Activated T-cell treated with anti-CD3 and anti-CD28 coated beads, Interleukin-2, amount 50 U/mL, for 4 hours (primary cell): ENCODE measurements at regions not wholly inside any gene's neighbourhood (a gene's known extent, or its start where the extent isn't known, plus 50 kb on each side); places are given as distances from the start of the nearest gene placed in this dataset.
"Not testable (repeated sequence)": the region's sequence is repeated elsewhere in the genome, so short reads cannot be mapped to it uniquely, and the experiment has no call there.

Source experiments
- ATAC-seq, 2 donors: fragments of 200-7000 bp; cut with Tn5 transposase; one replicate each; pipeline ENCODE4 v1.10.0; 2021
- DNase-seq: peaks from one replicate; pipeline ENCODE4 v3.0.0-alpha.2; 2020
- H3K27me3 Mint-ChIP-seq: one replicate; pipeline ENCODE4 v1.8.0; 2021; ENCODE audit warnings: low read depth, mixed read lengths
- H3K36me3 Mint-ChIP-seq: one replicate; pipeline ENCODE4 v1.8.0; 2022; ENCODE audit warnings: mixed read lengths; ENCODE audit not compliant: insufficient read depth
- H3K4me1 Mint-ChIP-seq: one replicate; pipeline ENCODE4 v1.8.0; 2021; ENCODE audit warnings: low read depth, mixed read lengths
- H3K4me3 Mint-ChIP-seq: one replicate; pipeline ENCODE4 v1.8.0; 2021; ENCODE audit warnings: mild to moderate bottlenecking, moderate library complexity, mixed read lengths
- H3K9me3 Mint-ChIP-seq: one replicate; pipeline ENCODE4 v1.8.0; 2021; ENCODE audit warnings: mixed read lengths

- not testable (repeated sequence) for DNase-seq, ATAC-seq, H3K4me3 Mint-ChIP-seq
Measured at GRCh38 chr18:73324187-73324831, 456.5 kb upstream of the NETO1 start.

DNA sequence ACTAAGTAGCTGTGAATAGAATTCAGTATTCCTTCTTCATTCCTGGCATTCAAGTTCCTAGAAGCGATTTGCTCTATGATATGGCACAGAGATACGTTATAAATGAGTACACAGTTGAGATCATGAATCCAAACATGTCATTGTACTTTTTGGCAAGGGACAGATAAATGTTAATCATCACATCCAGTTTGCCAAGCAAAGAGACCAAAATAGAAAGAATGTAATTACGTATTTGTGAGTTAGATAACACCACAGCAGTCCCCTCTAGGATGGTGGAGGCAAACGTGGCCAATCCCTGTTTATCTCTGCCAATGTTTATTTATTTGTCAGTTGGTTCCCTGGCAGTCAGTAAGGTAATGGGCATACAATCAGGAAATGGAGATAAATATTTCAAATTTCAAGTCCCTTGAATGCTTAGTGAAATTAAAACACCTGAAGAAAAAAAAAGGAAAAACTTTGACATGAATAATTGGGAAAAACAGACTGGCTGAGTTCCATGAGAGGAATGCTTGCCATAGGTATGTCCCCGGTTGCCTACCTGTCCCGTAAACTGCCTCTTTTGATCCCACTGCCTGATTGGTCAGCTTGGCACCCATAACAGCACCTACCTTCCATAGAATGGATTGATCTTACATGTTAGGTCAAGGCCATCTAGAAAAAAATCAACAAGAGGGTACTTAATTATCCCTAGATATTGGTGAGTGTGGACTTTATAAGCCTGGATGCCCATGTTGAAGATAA is 451.1 kb upstream of the NETO1 start:
- no peak overlapping the region for H3K4me3 Mint-ChIP-seq
- DNase-seq (no peak), ATAC-seq (no peak)
- H3K27me3 Mint-ChIP-seq = no peaks in the 10 kb centered on the region
- peaks cover 3% of the 10 kb centered on the region for H3K9me3 Mint-ChIP-seq
- H3K4me1 Mint-ChIP-seq = no peaks in the 10 kb centered on the region
- H3K36me3 Mint-ChIP-seq = no peaks in the 10 kb centered on the region

More at GRCh38 chr18:73324187-73324831, 456.5 kb upstream of the NETO1 start:
- not testable (repeated sequence) for H3K9me3 Mint-ChIP-seq, H3K36me3 Mint-ChIP-seq, H3K4me1 Mint-ChIP-seq, H3K27me3 Mint-ChIP-seq

GRCh38 chr18:73316513-73316912 is 448.7 kb upstream of the NETO1 start:
- ATAC-seq (no peak), DNase-seq (no peak)
- H3K4me1 Mint-ChIP-seq = no peaks in the 10 kb centered on the region
- H3K4me3 Mint-ChIP-seq = no peak overlapping the region
- no peaks in the 10 kb centered on the region for H3K9me3 Mint-ChIP-seq
- no peaks in the 10 kb centered on the region for H3K27me3 Mint-ChIP-seq
- H3K36me3 Mint-ChIP-seq = no peaks in the 10 kb centered on the region

DNA sequence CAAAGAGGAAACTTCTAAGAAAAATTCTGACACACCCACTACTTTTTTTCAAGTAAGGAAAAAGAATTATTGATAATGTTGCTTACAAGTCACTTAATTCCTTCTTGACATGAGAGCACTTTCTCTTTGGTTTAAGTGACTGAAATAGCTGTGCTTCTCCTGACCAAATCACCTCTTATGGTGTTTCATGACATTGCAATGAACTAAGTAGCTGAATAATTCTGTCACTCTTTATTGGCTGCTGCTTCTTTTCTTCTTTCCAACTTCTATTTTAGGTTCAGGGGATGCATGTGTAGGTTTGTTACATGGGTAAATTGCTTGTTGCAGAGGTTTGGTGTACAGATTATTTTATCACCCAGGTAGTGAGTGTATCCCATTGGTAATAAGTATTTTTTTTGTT is 447.6 kb upstream of the NETO1 start:
- no peaks in the 10 kb centered on the region for H3K9me3 Mint-ChIP-seq
- no peaks in the 10 kb centered on the region for H3K4me1 Mint-ChIP-seq
- no peaks in the 10 kb centered on the region for H3K27me3 Mint-ChIP-seq
- ATAC-seq (no peak), DNase-seq (no peak)
- H3K4me3 Mint-ChIP-seq = no peak overlapping the region
- no peaks in the 10 kb centered on the region for H3K36me3 Mint-ChIP-seq

DNA sequence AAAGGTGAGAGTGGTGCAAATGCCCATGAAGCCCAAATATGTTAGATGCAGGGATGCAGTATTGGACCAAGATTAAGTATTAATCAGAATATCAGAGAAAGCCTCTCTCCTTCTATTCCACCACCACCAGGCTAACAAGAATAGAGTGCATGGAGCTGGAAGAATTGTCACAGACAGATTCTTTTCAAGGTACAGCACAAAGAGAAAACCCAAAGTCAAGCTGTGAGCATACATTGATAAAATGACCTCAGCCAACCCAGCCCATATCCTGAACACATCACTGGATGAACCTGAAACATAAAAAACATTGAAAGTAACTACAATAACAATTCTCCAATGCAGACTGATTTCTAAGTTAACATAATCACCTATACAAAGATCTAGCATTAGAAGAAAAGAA is 445.7 kb upstream of the NETO1 start:
- Mint-ChIP-seq H3K9me3 (no peaks in the 10 kb centered on the region), H3K36me3 (no peaks in the 10 kb centered on the region), H3K4me3 (no peak overlapping the region), H3K27me3 (no peaks in the 10 kb centered on the region), H3K4me1 (no peaks in the 10 kb centered on the region)
- no peak for ATAC-seq
- no peak for DNase-seq

DNA sequence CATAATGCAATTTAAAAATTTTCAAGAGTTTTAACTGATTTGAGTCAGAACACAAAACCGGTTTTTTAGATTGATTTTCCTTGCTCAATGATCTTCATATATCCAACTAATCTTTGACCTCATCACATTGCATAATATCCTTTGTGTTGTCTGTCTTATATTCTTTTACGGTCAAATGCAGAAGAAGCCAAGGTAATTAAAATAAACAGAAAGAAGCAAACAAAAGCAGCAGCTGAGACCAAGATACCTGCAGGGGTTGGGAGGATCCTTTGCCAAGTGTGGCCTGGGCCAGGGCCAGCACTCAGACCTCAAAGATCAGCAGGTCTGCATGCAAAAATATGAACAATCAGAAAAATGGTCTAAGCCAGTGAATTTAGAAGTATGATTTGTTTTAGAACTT is 428.9 kb upstream of the NETO1 start:
- Mint-ChIP-seq H3K9me3 (peaks cover 13% of the 10 kb centered on the region), H3K4me1 (no peaks in the 10 kb centered on the region), H3K36me3 (no peaks in the 10 kb centered on the region), H3K4me3 (no peak overlapping the region), H3K27me3 (no peaks in the 10 kb centered on the region)
- ATAC-seq (no peak), DNase-seq (no peak)

DNA sequence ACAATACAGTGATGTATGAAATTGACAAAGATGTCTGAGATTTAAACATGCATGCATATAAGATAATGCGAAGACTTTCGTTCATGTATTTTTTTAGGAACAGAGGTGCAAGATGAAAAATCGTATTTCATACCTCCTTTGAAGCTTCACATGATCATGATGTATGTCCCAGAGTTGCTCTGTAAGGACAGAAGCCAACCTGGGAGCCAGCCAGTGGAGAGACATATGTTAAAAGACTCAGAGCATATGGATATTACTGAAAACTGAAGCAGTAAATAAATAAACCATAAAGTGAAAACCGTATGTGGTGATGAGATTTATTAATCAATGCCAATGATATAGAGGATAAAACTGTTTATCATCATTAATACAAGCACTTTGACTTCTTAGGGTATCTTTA is 424.4 kb upstream of the NETO1 start:
- H3K4me1 Mint-ChIP-seq = no peaks in the 10 kb centered on the region
- DNase-seq (no peak), ATAC-seq (no peak)
- H3K4me3 Mint-ChIP-seq = no peak overlapping the region
- peaks cover 11% of the 10 kb centered on the region for H3K9me3 Mint-ChIP-seq
- H3K36me3 Mint-ChIP-seq = no peaks in the 10 kb centered on the region
- no peaks in the 10 kb centered on the region for H3K27me3 Mint-ChIP-seq

DNA sequence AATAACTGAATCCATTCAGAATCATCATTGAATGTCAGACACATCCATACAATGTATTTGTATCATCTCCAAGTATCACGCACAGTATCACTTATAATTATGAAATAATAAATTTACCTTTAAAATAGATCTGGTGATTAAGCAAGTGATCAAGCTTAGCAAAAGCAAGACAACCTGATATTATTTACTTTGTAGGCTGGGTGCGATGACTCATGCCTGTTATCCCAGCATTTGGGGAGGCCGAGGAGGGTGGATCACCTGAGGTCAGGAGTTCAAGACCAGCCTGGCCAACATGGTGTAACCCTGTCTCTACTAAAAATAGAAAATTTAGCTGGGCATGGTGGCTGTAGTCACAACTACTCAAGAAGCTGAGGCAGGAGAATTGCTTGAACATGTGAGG is 421.0 kb upstream of the NETO1 start:
- H3K9me3 Mint-ChIP-seq = peaks cover 8% of the 10 kb centered on the region
- DNase-seq (no peak), ATAC-seq (no peak)
- no peaks in the 10 kb centered on the region for H3K36me3 Mint-ChIP-seq
- H3K4me3 Mint-ChIP-seq = no peak overlapping the region
- no peaks in the 10 kb centered on the region for H3K4me1 Mint-ChIP-seq
- no peaks in the 10 kb centered on the region for H3K27me3 Mint-ChIP-seq

DNA sequence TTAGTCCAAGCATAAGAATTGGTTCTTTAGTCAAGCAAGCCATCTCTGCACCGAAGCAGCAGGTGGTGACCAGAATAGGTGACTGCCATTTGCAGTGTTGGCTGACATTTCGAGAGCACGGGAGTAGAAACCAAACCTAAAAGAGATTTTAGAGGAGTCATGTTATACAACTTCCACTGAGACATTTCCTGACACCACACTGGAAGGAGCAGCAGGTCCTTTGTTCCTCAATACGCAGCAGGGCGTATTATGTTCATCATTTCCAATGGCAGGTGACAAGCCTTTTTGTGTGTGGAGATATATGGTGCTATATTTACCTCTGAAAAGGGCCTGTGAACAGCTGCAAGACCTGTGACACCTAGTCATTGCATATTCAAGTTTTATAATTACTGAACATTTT is 418.8 kb upstream of the NETO1 start:
- Mint-ChIP-seq H3K4me3 (no peak overlapping the region), H3K9me3 (peaks cover 12% of the 10 kb centered on the region), H3K36me3 (no peaks in the 10 kb centered on the region), H3K27me3 (no peaks in the 10 kb centered on the region), H3K4me1 (no peaks in the 10 kb centered on the region)
- ATAC-seq = no peak
- DNase-seq = no peak

DNA sequence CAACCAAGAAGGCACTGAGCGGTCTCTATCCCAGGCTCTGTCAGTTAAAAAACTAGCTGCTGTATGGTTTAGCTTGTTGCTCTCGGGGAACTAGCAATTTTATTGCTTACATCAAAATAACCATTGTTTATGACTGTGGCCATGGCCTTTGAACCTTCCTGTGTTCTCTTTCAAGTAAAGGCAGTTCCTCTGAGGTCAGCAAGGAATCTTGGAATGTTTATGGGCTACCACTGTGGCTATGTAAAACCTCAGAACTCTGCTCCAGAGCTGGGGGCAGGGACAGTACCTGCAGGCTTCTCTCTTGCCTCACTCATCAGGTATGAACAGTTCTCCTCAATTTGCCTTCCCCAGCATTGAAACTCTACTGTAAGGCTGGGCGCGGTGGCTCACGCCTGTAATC is 416.0 kb upstream of the NETO1 start:
- DNase-seq = no peak
- H3K27me3 Mint-ChIP-seq = no peaks in the 10 kb centered on the region
- ATAC-seq = no peak
- H3K36me3 Mint-ChIP-seq = no peaks in the 10 kb centered on the region
- H3K9me3 Mint-ChIP-seq = peaks cover 7% of the 10 kb centered on the region
- H3K4me1 Mint-ChIP-seq = no peaks in the 10 kb centered on the region
- no peak overlapping the region for H3K4me3 Mint-ChIP-seq

DNA sequence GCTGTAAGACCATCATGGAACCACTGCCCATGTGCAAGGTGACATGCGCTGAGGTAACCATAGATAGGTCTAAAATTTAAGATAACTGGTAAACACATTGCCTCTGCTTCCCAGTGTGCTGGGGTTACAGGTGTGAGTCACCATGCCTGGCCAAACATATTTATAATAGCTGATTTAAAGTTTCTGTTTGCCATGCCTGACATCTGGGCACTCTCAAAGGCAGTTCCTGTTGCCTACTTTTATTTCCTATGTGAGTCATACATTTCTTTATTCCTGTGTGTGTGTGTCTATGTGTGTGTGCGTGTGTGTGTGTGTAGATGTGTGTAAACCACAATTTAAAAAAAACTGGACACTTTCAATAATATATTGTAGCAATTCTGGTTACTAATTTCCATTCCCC is 415.2 kb upstream of the NETO1 start:
- DNase-seq = no peak
- no peaks in the 10 kb centered on the region for H3K27me3 Mint-ChIP-seq
- ATAC-seq = no peak
- H3K4me3 Mint-ChIP-seq = no peak overlapping the region
- H3K9me3 Mint-ChIP-seq = peaks cover 7% of the 10 kb centered on the region
- no peaks in the 10 kb centered on the region for H3K4me1 Mint-ChIP-seq
- no peaks in the 10 kb centered on the region for H3K36me3 Mint-ChIP-seq

GRCh38 chr18:73279498-73279897 is 411.7 kb upstream of the NETO1 start:
- no peak for DNase-seq
- Mint-ChIP-seq H3K9me3 (peaks cover 8% of the 10 kb centered on the region), H3K4me3 (no peak overlapping the region), H3K4me1 (no peaks in the 10 kb centered on the region), H3K27me3 (no peaks in the 10 kb centered on the region), H3K36me3 (no peaks in the 10 kb centered on the region)
- ATAC-seq = no peak

- H3K4me1 Mint-ChIP-seq = no peaks in the 10 kb centered on the region
- DNase-seq = no peak
- ATAC-seq = no peak
- H3K4me3 Mint-ChIP-seq = no peak overlapping the region
- H3K36me3 Mint-ChIP-seq = no peaks in the 10 kb centered on the region
- H3K27me3 Mint-ChIP-seq = no peaks in the 10 kb centered on the region
- H3K9me3 Mint-ChIP-seq = peaks cover 11% of the 10 kb centered on the region
Measured at GRCh38 chr18:73274812-73275621, 407.2 kb upstream of the NETO1 start.

DNA sequence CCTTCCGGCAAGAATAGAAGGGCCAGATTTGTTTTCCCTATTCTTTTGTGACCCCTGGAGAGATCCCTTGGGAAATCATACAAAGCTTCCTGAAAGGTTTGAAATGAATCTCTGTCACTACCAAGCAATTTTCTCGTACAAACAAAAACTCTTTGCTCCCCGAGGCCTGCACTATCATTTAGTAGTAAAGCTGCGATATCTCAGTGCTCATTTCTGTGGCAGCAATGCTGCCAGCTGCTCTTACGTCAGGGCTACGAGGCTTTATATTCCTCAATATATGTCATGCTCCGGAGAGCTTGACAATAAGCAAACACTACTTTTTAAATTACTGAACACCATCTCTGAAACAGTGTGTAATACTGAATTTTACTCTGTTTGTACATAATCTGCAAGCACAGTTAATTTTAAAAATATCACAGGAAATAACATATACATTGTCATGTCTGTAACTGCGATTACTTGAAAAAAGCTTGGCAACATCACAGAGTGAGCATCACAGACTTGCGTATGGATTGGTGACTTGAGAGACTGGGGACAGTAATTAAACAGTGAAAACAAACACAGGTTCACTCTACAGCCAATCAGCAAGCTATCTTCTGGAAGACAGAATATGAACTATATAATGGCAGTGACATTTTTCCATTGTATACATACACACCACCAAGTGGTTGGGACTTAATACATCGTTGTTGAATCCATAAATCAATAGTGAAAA is 403.3 kb upstream of the NETO1 start:
- DNase-seq = no peak
- no peaks in the 10 kb centered on the region for H3K36me3 Mint-ChIP-seq
- no peak for ATAC-seq
- H3K27me3 Mint-ChIP-seq = no peaks in the 10 kb centered on the region
- H3K4me1 Mint-ChIP-seq = no peaks in the 10 kb centered on the region
- peaks cover 11% of the 10 kb centered on the region for H3K9me3 Mint-ChIP-seq
- no peak overlapping the region for H3K4me3 Mint-ChIP-seq
